Stimulated activated naive CD8-positive, alpha-beta T cell treated with anti-CD3 and anti-CD28 coated beads, Interleukin-15, Interleukin-2, amounts not matched to agents 100 ng/mL and 50 ng/mL, for 24 hours (primary cell): ENCODE measurements at regions not wholly inside any gene's neighbourhood (a gene's known extent, or its start where the extent isn't known, plus 50 kb on each side); places are given as distances from the start of the nearest gene placed in this dataset.
A peak's percentile ranks its signal among the peaks of the same experiment; 100 is the strongest.
"Not testable (repeated sequence)": the region's sequence is repeated elsewhere in the genome, so short reads cannot be mapped to it uniquely, and the experiment has no call there.

ENCODE experiments used
- H3K27ac Mint-ChIP-seq: one replicate; pipeline ENCODE4 v1.8.0; 2021; ENCODE audit warnings: mild to moderate bottlenecking, mixed read lengths
- H3K27me3 Mint-ChIP-seq: one replicate; pipeline ENCODE4 v1.8.0; 2021; ENCODE audit warnings: mixed read lengths
- H3K36me3 Mint-ChIP-seq: one replicate; pipeline ENCODE4 v1.8.0; 2021; ENCODE audit warnings: low read depth, mixed read lengths
- H3K4me1 Mint-ChIP-seq: one replicate; pipeline ENCODE4 v1.8.0; 2021; ENCODE audit warnings: low read depth, mixed read lengths
- H3K4me3 Mint-ChIP-seq: one replicate; pipeline ENCODE4 v1.8.0; 2021; ENCODE audit warnings: mild to moderate bottlenecking, mixed read lengths
- H3K9me3 Mint-ChIP-seq: one replicate; pipeline ENCODE4 v1.8.0; 2021; ENCODE audit warnings: mixed read lengths

GRCh38 chr11:64428693-64429092, 69.7 kb downstream of the RPS6KA4 start:
- Mint-ChIP-seq H3K36me3 (no peaks in the 10 kb centered on the region), H3K27me3 (no peaks in the 10 kb centered on the region), H3K27ac (no peak overlapping the region), H3K9me3 (no peaks in the 10 kb centered on the region), H3K4me1 (no peaks in the 10 kb centered on the region), H3K4me3 (no peak overlapping the region)

GRCh38 chr11:64429970-64430369, 71.0 kb downstream of the RPS6KA4 start:
- H3K4me1 Mint-ChIP-seq, result no peaks in the 10 kb centered on the region
- H3K9me3 Mint-ChIP-seq, result no peaks in the 10 kb centered on the region
- H3K27me3 Mint-ChIP-seq, result peaks cover under 1% of the 10 kb centered on the region
- no peak overlapping the region for H3K27ac Mint-ChIP-seq
- H3K36me3 Mint-ChIP-seq, result no peaks in the 10 kb centered on the region
- no peak overlapping the region for H3K4me3 Mint-ChIP-seq

- Mint-ChIP-seq H3K36me3 (no peaks in the 10 kb centered on the region), H3K27me3 (peaks cover 5% of the 10 kb centered on the region), H3K4me3 (no peak overlapping the region), H3K9me3 (no peaks in the 10 kb centered on the region), H3K4me1 (no peaks in the 10 kb centered on the region), H3K27ac (no peak overlapping the region)
These were observed 71.7 kb downstream of the RPS6KA4 start for GRCh38 chr11:64430645-64431044.

GRCh38 chr11:64436000-64436399, 77.0 kb downstream of the RPS6KA4 start:
- Mint-ChIP-seq H3K27me3 (peaks cover 16% of the 10 kb centered on the region), H3K4me1 (no peaks in the 10 kb centered on the region), H3K9me3 (no peaks in the 10 kb centered on the region), H3K27ac (no peak overlapping the region), H3K36me3 (no peaks in the 10 kb centered on the region), H3K4me3 (no peak overlapping the region)

GRCh38 chr11:64437426-64437825, 78.5 kb downstream of the RPS6KA4 start:
- Mint-ChIP-seq H3K36me3 (no peaks in the 10 kb centered on the region), H3K4me1 (no peaks in the 10 kb centered on the region), H3K4me3 (no peak overlapping the region), H3K27me3 (peaks cover 16% of the 10 kb centered on the region), H3K9me3 (no peaks in the 10 kb centered on the region), H3K27ac (no peak overlapping the region)

GRCh38 chr11:64438986-64439771, 80.2 kb downstream of the RPS6KA4 start:
- Mint-ChIP-seq H3K27me3 (peaks cover 16% of the 10 kb centered on the region), H3K27ac (no peak overlapping the region), H3K4me1 (no peaks in the 10 kb centered on the region)

GRCh38 chr11:64439772-64440491, 81.0 kb downstream of the RPS6KA4 start:
- H3K9me3 Mint-ChIP-seq, H3K27ac Mint-ChIP-seq, H3K4me1 Mint-ChIP-seq, H3K36me3 Mint-ChIP-seq, H3K4me3 Mint-ChIP-seq: not testable (repeated sequence)
- peaks cover 16% of the 10 kb centered on the region for H3K27me3 Mint-ChIP-seq

More at GRCh38 chr11:64438986-64439771, 80.2 kb downstream of the RPS6KA4 start:
- Mint-ChIP-seq H3K36me3 (no peaks in the 10 kb centered on the region), H3K9me3 (no peaks in the 10 kb centered on the region), H3K4me3 (no peak overlapping the region)

- Mint-ChIP-seq H3K4me3 (no peak overlapping the region), H3K9me3 (no peaks in the 10 kb centered on the region), H3K27ac (no peak overlapping the region), H3K27me3 (peaks cover 9% of the 10 kb centered on the region), H3K4me1 (no peaks in the 10 kb centered on the region), H3K36me3 (no peaks in the 10 kb centered on the region)
These were observed 82.2 kb downstream of the RPS6KA4 start for GRCh38 chr11:64441127-64441526.

GRCh38 chr11:64443001-64443400, 84.0 kb downstream of the RPS6KA4 start:
- Mint-ChIP-seq H3K4me1 (peaks cover 4% of the 10 kb centered on the region), H3K27me3 (peaks cover 10% of the 10 kb centered on the region), H3K36me3 (no peaks in the 10 kb centered on the region)

GRCh38 chr11:64444838-64445441, 86.0 kb downstream of the RPS6KA4 start:
- Mint-ChIP-seq H3K27ac (no peak overlapping the region), H3K27me3 (peaks cover 18% of the 10 kb centered on the region), H3K4me3 (no peak overlapping the region), H3K9me3 (no peaks in the 10 kb centered on the region), H3K36me3 (no peaks in the 10 kb centered on the region), H3K4me1 (peaks cover 20% of the 10 kb centered on the region)

More at GRCh38 chr11:64443001-64443400, 84.0 kb downstream of the RPS6KA4 start:
- Mint-ChIP-seq H3K27ac (no peak overlapping the region), H3K4me3 (no peak overlapping the region), H3K9me3 (no peaks in the 10 kb centered on the region)

GRCh38 chr11:64445651-64446050, 86.7 kb downstream of the RPS6KA4 start:
- H3K36me3 Mint-ChIP-seq, result no peaks in the 10 kb centered on the region
- H3K27ac Mint-ChIP-seq, result no peak overlapping the region
- H3K4me1 Mint-ChIP-seq, result peaks cover 20% of the 10 kb centered on the region
- H3K9me3 Mint-ChIP-seq, result no peaks in the 10 kb centered on the region
- H3K27me3 Mint-ChIP-seq, result peaks cover 15% of the 10 kb centered on the region
- H3K4me3 Mint-ChIP-seq, result no peak overlapping the region

GRCh38 chr11:64447831-64448598, 89.1 kb downstream of the RPS6KA4 start:
- no peaks in the 10 kb centered on the region for H3K36me3 Mint-ChIP-seq
- no peaks in the 10 kb centered on the region for H3K9me3 Mint-ChIP-seq
- H3K4me3 Mint-ChIP-seq, result peak overlapping the region; percentile 76
- H3K4me1 Mint-ChIP-seq, result peaks cover 20% of the 10 kb centered on the region
- no peak overlapping the region for H3K27ac Mint-ChIP-seq
- peaks cover 15% of the 10 kb centered on the region for H3K27me3 Mint-ChIP-seq

GRCh38 chr11:64448599-64449380, 89.8 kb downstream of the RPS6KA4 start:
- peaks cover 20% of the 10 kb centered on the region for H3K4me1 Mint-ChIP-seq
- no peaks in the 10 kb centered on the region for H3K36me3 Mint-ChIP-seq
- no peak overlapping the region for H3K27ac Mint-ChIP-seq
- H3K9me3 Mint-ChIP-seq, result no peaks in the 10 kb centered on the region
- H3K27me3 Mint-ChIP-seq, result peaks cover 15% of the 10 kb centered on the region
- peak overlapping the region; percentile 76 for H3K4me3 Mint-ChIP-seq
